ENCODE measurements at regions not wholly inside any gene's neighbourhood (a gene's known extent, or its start where the extent isn't known, plus 50 kb on each side); places are given as distances from the start of the nearest gene placed in this dataset.

DNA sequence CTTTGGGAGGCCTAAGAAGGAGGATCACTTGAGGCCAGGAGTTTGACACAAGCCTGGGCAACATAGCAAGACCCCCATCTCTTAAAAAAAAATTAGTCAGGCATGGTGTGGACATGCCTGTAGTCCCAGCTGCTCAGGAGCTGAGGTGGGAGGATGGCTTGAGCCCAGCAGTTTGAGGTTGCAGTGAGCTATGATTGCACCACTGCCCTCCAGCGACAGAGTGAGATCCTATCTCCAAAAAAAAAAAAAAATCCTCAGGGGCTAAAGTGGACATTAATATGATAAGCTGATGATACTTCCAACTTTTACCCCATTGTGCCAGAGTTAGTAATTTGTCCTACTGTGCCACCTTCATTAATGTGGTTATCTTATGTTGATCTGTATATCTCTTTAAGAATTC is 327.8 kb upstream of the FMN2 start:
- TF ChIP-seq POLR2A (IDR thresholded peaks at IDR 0.05) = no peak
- TF ChIP-seq, protein P1, sequence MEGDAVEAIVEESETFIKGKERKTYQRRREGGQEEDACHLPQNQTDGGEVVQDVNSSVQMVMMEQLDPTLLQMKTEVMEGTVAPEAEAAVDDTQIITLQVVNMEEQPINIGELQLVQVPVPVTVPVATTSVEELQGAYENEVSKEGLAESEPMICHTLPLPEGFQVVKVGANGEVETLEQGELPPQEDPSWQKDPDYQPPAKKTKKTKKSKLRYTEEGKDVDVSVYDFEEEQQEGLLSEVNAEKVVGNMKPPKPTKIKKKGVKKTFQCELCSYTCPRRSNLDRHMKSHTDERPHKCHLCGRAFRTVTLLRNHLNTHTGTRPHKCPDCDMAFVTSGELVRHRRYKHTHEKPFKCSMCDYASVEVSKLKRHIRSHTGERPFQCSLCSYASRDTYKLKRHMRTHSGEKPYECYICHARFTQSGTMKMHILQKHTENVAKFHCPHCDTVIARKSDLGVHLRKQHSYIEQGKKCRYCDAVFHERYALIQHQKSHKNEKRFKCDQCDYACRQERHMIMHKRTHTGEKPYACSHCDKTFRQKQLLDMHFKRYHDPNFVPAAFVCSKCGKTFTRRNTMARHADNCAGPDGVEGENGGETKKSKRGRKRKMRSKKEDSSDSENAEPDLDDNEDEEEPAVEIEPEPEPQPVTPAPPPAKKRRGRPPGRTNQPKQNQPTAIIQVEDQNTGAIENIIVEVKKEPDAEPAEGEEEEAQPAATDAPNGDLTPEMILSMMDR (IDR thresholded peaks at IDR 0.05) = no peak
- TF ChIP-seq EP300 (IDR thresholded peaks at IDR 0.05) = no peak
